Thyroid gland (tissue), 4 donors: ENCODE measurements at regions not wholly inside any gene's neighbourhood (a gene's known extent, or its start where the extent isn't known, plus 50 kb on each side); places are given as distances from the start of the nearest gene placed in this dataset.

Experiments
- CTCF ChIP-seq, 6 experiments: fragments of 200-600 bp in 3 of 6; fragments of 450-650 bp in 3 of 6; sonication (generic) in 3 of 6; IDR thresholded peaks; one replicate each; pipeline ENCODE4 v1.5.1; 2016 to 2019; ENCODE audit warnings: antibody characterized with exemption in 6 of 6, mild to moderate bottlenecking in 2 of 6, inconsistent platforms in 1 of 6, moderate library complexity in 1 of 6
- POLR2A ChIP-seq, 2 donors: fragments of 450-650 bp; IDR thresholded peaks; one replicate each; pipeline ENCODE4 v1.6.1; 2017; ENCODE audit warnings: antibody characterized with exemption in 2 of 2, mild to moderate bottlenecking in 2 of 2, moderate library complexity in 1 of 2

- no peak for TF ChIP-seq CTCF (IDR thresholded peaks at IDR 0.05)
- no peak for TF ChIP-seq POLR2A (IDR thresholded peaks at IDR 0.05)
These were observed 110.9 kb upstream of the TPM1 start for GRCh38 chr15:62931650-62932049.
